HG03159 (cell line): ENCODE measurements at regions not wholly inside any gene's neighbourhood (a gene's known extent, or its start where the extent isn't known, plus 50 kb on each side); places are given as distances from the start of the nearest gene placed in this dataset.

ENCODE experiments used
- ATAC-seq: cut with Tn5 transposase; IDR thresholded peaks from one replicate; pipeline ENCODE4 v1.9.1; 2021; ENCODE audit warnings: mild to moderate bottlenecking, moderate library complexity; ENCODE audit not compliant: unreplicated experiment

DNA sequence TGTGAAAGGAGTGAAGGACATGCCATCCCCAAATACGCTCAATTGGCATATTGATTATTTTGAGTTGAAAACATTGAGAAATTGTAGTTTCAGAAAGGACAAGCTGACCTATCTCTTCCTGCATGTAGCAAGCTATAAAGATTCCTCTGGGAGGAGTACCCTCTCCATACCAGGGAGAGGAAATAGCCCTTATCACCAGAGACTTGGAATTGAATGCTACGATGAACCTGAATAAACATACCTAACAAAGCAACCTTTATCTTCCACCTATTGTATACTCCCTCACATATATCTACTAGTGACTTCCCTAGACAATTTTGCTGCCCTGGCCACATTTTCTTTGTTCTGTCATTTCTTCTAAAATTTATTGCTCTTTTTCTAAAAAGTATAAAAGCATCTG is 150.2 kb upstream of the EEPD1 start:
- ATAC-seq: no peak

DNA sequence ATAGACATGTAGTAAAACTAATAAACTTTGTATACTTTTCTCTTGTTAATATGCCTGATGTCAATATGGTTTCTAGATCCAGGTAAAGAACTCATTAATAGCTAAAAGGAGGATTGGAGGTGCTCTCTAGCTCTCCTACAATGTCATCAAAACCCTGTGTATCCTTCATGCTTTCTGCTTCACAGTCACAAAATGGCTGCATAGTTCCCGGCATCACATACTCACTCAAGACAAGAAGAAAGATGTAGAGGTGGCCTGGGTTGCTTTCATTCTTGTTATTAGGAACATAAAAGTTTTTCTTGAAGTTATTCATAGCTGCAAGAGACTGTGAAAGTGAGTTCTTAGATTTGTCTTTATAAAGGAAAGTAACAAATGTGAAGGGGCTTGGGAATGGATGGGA is 149.7 kb upstream of the EEPD1 start:
- no peak for ATAC-seq

DNA sequence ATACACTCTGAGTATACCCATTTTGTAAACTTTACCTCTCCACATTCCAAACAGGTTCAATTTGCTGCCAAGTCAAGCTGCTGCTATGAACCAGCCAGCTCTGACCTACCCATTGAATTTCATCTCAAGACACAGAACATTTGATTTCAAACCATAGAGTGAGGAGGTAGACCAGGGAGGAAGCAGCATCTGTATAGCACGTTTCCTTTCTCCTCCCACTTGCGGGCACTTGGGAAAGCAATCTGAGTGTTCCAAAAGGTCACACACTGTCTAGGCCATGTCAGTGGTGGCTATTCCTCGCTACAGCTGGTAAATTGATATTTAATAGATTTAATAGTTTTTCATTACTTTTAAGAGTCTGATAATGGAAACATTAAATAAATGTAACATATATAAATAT is 147.8 kb upstream of the EEPD1 start:
- ATAC-seq: no peak

DNA sequence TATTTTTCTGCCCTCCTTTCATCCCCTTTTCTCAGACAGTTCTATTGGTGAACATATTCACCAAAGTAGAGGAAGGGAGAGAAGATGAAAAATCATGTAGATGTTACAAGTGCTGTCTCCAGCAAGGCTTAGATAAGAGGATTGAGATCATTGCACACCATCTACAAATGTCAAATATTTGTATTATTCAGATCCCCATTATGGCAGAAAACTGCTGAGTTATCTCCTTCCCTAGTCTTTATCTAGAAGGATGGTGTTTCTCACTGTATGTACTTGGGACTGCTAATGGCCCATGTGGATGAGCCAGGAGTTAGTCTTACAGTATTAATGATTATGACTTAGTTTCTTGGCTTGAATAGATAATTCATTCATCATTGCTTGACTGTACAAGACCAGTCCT is 147.2 kb upstream of the EEPD1 start:
- no peak for ATAC-seq

DNA sequence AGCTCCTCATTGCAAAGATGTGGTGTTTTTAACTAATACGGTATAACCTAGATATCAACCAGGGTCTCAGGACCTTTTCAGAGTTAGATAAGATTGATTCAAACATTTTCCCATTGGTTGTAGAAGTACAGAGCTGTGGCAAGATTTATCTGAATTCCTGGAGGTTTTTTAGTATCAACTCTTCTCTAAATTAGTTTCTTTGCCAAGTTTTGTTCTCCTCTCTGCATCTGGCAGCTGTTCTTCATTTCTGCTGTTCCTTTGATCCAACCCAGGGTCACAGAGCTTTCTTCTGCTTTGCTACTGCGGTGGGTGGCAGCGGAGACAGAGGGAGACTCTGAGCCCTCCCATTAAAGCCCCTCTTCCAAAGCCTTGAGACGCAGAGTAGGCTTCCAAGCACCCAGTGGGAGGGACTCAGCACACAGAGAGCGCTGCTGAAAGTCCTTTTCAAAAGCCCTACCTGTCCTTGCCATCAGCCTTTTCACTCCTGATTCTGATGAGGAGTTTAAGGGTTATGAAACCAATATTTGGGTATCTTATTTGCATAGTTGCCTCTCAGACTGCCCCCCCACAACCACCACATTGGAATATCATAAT is 146.3 kb upstream of the EEPD1 start:
- no peak for ATAC-seq

DNA sequence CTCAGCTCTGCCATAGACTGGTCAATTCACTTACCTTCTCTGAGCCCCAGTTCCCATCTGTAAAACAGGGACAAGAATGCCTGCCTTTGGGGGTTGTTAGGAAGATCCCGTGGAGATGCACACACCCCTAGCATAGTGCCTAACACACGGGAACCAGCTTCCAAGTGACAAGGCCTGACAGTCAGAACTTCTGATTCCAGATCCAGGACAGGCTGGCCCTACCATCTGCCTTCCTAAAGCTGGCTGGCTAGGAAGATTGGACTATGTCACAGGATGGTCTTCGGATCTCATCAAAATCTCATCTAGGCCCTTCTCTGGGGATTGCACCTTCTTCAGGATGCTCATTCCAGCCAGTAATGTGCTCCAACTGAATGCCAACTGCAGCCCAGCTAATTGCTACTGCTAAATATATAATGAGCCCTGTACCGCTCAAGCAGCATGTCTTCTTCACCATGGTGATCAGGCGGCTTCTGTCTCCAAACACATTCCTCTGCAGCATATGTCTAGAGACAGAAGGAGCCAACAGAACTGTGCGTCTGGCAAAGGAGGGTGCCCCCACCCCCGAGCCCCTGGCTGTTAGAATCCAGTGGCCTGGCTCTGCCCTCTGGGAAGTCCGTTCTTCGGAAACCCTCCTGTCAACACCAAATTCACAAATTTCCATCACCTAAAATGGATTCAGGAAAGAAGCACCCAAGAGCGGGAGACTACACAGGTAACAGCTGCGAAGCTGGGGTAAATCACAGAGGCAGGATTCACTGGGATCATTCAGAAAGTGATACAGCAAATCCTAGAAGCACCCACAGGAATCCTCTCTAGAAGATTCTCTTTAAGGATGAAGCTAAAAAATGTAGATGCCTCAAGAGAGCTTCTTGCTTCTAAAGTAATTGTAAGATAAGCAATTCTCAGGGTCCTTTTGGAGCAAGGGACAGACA is 142.1 kb upstream of the EEPD1 start:
- ATAC-seq: no peak

DNA sequence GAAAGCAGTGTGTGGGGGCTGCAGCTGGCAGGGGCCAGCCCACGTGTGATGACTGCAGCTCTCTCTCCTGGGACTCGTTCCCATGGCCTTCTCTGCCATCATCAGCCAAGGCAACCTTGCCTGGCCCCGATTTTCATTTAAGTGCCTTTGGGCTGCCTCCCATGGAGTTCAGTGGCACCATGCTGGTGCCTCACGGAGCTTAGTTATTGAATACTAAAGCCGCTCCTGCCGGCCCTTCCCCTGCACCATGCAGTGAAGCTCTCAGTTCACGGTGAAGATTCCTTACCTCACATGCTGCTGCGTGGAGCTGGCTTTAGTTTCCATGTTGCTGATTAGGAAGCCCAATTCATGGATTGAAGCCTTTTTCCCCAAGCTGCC is 141.5 kb upstream of the EEPD1 start:
- ATAC-seq: no peak

DNA sequence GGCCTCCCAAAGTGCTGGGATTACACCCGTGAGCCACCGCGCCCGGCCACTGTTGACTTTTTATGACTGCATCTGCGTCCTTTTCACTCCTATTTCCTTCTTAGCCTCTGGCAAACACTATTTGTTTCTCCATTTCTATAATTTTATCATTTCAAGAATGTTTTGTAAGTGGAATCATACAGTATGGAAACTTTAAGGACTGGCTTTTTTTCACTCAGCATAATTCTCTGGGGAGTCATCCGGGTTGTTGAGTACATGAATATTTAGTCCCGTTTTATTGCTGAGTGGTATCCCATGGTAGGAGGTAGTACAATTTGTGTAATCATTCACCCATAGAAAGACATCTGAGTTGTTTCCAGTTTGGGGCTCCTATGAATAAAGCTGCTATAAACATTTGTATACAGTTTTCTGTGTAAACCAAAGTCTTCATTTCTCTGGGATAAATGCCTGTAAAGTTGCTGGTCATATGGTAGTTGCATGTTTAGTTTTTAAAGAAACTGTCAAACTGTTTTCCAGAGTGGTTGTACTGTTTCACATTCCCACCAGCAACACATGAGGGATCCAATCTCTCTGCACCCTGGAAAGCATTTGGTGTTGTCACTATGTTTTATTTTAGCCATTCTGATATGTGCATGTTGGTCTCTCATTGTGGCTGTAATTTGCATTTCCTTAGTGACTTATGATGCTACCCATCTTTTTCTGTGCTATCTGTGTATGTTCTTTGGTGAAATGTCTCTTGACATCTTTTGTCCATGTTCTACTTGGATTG is 139.6 kb upstream of the EEPD1 start:
- no peak for ATAC-seq

DNA sequence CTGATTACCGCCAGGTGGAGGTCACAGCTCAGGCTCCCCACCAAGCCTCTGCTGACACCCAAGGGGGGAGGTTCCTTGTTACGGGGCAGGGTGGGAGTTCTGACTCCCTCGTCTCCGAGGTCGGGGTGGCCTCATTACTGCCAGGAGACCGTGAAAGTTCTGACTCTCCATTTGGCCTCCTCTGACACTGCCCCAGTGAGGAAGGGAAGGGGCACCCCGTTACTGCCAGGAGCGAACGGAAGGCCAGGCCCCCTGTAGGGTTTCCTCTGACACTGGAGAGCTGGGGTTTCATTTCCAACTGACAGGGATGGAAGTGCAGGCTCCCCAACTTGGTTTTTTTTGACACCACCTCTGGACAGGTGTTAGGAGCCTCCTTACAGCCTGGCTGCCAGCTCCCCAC is 138.1 kb upstream of the EEPD1 start:
- no peak for ATAC-seq

DNA sequence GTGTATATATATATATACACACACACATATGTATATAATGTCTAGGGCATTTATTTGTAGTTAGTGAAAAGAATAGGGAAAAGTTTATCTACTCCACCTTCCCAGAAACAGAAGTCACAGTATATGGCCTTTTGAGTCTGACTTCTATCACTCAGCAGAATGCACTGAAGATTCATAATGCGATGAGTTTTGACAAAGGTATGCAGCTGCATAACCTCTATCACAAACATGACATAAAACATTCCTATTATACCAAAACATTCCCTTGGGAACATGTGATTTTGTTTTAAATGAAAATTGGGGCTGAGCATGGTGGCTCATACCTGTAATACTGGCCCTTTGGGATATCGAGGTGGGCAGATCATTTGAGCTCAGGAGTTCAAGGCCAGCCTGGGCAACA is 137.3 kb upstream of the EEPD1 start:
- no peak for ATAC-seq

DNA sequence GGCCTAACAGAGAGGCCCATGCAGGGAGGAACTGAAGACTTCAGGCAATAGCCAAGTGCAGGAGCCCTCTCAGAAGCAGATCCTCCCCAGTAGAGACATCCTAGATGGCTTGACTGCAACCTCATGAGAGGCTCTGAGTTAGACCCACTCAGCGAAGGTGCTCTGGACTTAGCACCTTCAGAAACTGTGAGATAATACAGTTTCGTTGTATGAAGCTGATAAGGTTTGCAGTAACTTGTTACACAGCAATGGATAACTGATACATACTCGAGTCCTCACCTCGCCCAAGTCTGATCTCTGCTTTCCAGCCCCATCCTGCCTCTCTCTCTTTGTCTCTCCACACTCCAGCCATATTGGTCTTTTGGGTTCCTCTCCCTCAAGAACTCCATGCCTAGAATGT is 136.4 kb upstream of the EEPD1 start:
- ATAC-seq: no peak

DNA sequence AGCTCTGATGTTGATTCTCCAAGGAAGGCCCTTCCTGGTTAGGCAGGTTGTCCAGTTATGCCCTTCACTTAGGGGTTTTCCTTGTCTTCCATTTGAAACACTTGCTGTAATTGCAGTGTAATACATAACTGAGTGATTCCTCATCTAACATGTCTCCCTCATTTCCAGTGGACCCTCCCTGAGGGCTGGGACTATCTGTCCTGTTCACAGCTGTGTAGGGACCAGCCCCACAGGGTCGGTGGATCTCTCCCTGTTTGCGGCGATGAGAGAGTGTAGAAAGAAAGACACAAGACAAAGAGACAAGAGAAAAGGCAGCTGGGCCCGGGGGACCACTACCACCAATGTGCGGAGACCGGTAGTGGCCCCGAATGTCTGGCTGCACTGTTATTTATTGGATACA is 135.9 kb upstream of the EEPD1 start:
- ATAC-seq: no peak

DNA sequence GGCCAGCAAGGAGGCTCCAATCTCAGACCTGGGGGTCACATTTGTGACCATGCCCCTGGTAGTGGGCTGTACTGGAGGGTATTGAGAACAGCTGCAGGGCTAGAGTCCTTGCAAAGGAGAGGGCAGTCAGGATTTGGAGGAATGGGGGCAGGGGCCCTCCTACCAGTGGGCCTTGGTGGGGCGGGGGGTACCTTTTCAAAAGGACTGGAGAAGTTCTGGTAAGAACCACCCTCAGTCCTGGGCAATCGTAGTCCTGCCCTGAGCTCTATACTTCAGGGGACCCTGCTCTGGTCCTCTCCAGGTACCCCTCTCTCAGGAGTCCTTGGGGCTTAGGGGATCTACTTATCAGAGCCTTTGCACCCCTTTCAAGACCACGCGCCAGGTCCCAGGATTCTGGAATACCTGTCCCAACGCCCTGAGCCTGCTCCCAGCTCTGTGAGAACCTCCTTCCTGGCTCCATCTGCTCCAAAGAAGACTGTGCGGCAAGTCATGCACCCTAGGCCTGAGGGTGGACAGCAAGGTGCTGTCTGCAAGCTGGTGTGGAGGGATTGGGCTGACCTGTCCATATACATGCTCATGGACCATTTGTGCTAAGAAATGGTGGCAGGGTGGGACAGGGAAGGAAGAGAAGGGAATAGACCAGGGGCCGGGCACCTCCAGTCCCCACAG is 134.1 kb upstream of the EEPD1 start:
- ATAC-seq: no peak

DNA sequence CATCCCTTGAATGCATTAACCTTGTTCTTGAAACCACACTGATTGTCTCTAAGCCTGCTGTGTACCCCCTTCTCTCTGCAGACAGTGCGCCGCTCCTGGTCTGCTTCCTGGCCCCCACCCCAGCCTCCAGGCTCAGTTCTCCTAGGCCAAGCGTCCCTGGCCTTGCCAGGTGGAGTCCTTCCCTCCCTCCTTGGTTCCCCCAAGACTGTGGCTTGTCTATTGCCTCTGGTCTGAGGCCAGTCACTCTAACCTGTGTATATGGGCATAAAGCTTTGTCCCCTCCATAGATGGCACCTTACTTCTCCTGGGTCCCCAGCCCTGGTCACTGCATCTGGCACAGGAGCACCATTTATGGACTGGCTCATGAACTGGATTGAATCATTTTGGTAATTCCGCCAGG is 133.5 kb upstream of the EEPD1 start:
- ATAC-seq: no peak

DNA sequence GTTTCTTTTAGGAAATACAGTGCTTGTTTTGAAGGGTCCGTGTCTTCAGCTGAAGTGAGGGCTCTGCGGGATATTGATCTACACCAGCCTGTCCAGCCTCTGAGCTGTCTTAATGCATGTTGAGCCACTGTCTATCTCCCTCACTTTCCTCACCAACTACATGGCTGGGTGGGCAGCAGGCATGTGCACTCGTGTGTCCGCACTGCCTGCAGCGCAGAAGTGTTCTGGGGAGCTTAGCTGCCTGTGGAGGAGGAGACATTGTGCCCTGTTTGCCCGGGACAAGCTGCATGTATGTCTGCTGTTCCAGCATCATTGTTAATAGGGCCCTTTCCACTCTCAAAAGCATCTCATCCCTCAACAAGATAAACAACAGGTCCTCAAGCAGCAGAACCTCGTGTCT is 133.1 kb upstream of the EEPD1 start:
- ATAC-seq: no peak

DNA sequence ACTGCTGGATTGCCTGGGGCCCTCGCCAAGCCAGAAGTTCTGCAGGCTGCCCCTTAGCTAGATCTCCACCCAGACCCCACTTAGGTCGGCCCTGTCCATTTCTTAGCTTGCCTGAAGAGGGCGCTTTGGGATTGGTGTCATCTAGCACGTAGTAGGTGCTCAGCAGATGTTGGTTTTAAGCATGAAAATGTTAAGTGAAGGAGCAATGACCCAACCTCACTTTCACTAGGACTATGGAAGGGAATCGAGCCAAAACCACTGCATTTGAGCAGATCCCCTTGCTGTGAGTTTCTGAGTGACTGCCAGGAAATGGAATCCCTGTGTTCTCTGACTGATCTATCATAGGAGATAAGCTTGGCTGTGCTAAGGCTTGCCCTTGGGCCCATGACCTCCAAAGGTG is 131.7 kb upstream of the EEPD1 start:
- ATAC-seq: no peak

DNA sequence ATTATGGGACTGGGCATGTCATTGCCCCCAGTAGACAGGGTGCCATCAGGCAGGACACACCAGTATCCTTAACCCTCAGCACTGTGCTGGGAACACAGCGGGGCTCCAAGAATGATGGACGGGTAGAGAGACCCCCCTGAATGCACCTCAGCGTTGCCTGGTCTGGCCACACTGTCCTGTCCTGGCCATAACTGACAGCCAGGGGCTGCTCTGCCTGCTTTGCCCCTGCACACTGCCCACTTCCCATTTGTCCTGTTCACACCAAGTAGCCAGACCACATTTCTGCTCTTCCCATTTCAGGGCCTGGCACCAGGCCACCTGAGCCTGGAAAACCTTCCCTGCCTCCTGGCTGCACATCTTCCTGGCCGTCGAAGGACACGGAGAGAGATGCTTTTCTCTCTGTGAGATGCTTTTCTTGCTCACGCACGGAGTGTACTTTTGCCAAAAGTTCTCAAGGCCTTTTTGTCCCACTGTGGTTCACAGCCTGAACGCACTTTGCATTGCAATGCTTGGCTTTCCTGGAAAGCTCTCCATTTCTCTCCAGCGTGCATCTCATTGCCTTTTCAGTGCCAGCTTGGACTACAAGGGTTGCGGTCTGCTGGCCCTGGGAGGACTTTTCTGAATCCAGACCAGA is 131.0 kb upstream of the EEPD1 start:
- ATAC-seq: no peak

DNA sequence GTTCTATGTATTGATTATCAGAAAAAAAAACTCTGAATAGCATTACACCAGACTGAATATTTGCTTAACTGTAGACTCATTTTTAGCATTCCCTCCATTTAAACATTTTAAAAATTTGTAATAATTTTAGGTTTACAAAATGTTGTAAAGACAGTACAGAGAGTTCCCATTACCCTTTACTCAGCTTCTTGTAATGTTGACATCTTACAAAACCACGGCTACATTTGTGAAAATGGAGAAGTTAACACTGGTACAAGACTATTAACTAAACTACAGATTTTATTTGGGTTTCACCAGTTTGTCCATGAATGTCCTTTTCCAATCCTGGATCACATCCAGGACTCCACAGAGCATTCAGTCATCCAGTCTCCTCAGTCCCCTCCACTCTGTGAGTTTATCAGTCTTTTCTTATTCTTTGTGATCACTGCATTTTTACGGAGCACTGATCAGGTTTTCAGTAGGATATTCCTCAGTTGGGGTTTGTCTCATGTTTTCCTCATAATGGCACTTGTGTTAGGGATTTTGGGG is 130.0 kb upstream of the EEPD1 start:
- ATAC-seq: no peak

DNA sequence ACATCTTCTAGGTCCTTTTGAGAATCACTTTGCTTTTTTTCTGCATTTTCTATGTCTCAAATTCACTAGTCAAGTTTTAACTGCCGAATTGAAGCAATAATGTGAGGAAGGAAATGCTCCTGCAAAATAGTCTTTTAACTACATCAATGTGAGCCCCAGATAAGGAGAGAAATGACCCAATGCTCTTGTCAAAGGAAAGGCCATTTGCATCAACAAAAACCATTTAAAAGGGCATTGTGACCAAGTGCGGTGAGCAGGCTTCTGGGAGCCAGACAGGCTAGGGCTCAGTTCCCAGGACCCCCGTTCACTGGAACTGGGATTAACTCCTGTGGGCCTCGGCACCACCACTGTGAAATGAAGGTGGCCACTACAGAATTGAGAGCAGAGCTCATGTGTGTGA is 127.9 kb upstream of the EEPD1 start:
- ATAC-seq: no peak

DNA sequence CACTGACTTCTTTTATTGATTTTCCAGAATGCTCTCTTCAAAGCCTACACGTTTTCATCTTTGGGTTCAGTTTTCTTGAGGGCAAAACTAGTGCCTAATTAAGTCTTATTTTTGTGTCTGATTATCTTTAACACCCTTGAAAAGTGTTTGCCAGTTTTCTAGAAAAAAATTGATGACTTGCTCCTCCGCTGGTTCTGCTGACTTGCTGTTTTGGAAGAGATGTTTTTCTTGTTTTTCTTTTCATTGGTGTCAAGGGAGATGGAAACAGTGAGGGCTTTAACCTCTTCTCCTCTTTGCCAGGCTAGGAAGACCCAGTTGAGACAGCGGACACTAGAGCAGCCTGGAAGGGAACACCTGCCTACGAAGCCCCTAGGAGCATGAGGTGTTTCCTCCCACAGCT is 123.7 kb upstream of the EEPD1 start:
- no peak for ATAC-seq
